ENCODE measurements at regions not wholly inside any gene's neighbourhood (a gene's known extent, or its start where the extent isn't known, plus 50 kb on each side); places are given as distances from the start of the nearest gene placed in this dataset.

DNA sequence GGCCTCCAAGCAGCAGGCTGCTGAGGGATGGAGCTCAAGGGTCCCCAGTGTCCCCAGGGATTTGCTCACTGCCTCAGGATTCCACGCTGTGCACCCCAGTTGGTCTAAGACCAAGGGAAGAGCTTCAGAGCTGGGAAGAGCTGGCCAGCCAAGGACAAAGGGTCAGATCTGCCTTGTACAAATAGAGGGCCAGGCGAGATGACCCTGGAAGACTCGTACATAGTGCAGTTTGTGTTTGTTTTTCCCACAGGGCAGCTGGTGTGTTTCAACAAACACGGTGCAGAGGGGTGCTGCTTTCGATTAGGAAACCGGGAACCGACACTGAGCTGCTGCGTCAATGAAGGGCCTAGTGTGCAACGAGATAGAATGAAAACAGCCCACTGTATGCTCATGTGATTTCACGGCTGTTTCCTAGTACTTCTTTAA lies 56.1 kb upstream of the TRPM1 start:
- no peaks in the 10 kb centered on the region for H3K36me3 Mint-ChIP-seq (ENCODE audit: low read depth)
- DNase-seq, result no peak
- TF ChIP-seq, protein P1, sequence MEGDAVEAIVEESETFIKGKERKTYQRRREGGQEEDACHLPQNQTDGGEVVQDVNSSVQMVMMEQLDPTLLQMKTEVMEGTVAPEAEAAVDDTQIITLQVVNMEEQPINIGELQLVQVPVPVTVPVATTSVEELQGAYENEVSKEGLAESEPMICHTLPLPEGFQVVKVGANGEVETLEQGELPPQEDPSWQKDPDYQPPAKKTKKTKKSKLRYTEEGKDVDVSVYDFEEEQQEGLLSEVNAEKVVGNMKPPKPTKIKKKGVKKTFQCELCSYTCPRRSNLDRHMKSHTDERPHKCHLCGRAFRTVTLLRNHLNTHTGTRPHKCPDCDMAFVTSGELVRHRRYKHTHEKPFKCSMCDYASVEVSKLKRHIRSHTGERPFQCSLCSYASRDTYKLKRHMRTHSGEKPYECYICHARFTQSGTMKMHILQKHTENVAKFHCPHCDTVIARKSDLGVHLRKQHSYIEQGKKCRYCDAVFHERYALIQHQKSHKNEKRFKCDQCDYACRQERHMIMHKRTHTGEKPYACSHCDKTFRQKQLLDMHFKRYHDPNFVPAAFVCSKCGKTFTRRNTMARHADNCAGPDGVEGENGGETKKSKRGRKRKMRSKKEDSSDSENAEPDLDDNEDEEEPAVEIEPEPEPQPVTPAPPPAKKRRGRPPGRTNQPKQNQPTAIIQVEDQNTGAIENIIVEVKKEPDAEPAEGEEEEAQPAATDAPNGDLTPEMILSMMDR (IDR thresholded peaks at IDR 0.05), result no peak
- H3K27ac Mint-ChIP-seq, result no peak overlapping the region
- peaks cover 3% of the 10 kb centered on the region for H3K9me3 Mint-ChIP-seq
- peaks cover 33% of the 10 kb centered on the region for H3K4me1 Mint-ChIP-seq
- H3K4me3 Mint-ChIP-seq, result no peak overlapping the region
- peaks cover 9% of the 10 kb centered on the region for H3K27me3 Mint-ChIP-seq (ENCODE audit: low read depth, poor library complexity)

DNA sequence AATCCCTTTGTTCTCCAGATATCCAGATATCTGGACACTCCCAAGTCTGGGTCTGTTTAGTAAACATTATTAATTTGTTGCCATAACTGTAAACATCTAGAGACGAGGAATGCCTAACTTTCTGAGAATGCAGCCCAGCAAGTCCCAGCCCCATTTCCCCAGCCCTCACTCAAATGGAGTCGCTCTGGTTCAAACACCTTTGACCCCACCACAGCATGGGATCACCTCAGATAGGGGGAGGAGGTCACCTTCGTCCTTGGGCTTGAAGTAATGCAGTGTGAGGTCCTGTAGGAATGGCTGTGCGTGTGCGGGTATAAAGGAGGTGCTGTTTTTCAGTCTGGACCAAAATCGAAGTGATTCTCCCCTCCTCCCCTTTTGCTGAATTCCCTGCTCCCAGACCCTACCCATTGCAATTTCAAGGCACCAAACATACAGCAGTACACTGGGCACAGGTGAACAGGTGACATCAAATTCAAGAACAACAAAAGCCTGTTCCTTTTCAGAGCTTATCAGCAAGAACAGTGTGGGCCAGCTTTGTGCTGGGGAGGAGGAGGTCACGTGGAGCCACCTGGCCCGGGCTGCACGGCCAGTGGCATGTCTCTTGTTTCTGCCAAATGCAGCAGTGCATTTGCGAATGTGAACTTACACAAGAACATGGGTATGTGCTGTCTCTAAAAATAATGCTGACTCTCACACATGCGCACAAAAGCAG lies 57.5 kb upstream of the TRPM1 start:
- H3K9me3 Mint-ChIP-seq, result peaks cover 3% of the 10 kb centered on the region
- peaks cover 3% of the 10 kb centered on the region for H3K27me3 Mint-ChIP-seq (ENCODE audit: low read depth, poor library complexity)
- no peak overlapping the region for H3K4me3 Mint-ChIP-seq
- TF ChIP-seq, protein P1 (IDR thresholded peaks at IDR 0.05), result no peak
- DNase-seq, result no peak
- peaks cover 33% of the 10 kb centered on the region for H3K4me1 Mint-ChIP-seq
- no peak overlapping the region for H3K27ac Mint-ChIP-seq
- no peaks in the 10 kb centered on the region for H3K36me3 Mint-ChIP-seq (ENCODE audit: low read depth)

DNA sequence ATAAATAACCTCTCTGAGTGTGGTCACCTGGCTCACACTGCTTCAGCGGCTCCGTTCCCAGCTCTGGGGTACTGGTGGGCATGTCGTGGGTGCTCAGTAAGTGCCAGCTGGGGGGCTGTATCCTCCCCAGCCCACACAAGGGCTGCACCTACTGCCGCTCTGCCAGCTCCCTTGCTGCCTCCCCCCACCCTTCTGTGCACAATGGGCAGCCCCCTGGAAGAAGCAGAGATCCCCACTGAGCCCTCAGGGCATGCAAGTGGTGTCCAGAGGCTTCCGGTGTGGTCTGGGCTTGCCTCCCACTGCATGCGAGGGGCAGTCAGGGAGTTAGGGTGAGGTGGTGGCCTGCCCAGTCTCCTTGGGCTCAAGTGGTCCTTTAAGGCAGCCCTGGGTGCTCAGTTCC lies 58.3 kb upstream of the TRPM1 start:
- Mint-ChIP-seq H3K27me3 (ENCODE audit: low read depth, poor library complexity) (peaks cover 3% of the 10 kb centered on the region), H3K9me3 (peaks cover 3% of the 10 kb centered on the region), H3K4me1 (peaks cover 30% of the 10 kb centered on the region), H3K4me3 (no peak overlapping the region), H3K36me3 (ENCODE audit: low read depth) (no peaks in the 10 kb centered on the region), H3K27ac (no peak overlapping the region)
- no peak for DNase-seq
- TF ChIP-seq, protein P1 (IDR thresholded peaks at IDR 0.05), result no peak

DNA sequence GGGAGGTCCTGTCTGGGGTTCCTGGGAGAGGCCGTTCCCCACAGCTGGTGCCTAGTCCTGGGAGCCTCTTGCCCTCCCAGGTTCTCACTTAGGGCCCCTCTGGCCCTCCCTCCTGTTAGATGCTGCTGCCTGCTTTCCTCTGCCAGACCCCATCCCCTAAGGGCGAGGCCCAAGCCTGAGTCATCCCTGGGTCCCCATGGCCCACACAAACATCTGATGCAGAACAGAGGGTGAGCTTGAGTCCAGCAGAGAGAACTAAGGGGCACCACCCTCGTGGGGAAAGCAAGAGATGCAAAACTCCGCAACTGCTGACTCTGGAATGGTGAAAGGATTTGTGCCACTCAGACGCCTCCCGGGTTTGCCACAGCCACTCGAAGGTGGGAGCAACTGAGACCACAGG lies 58.8 kb upstream of the TRPM1 start:
- H3K27ac Mint-ChIP-seq, result no peak overlapping the region
- no peak overlapping the region for H3K4me3 Mint-ChIP-seq
- no peak for DNase-seq
- TF ChIP-seq, protein P1 (IDR thresholded peaks at IDR 0.05), result no peak
- H3K27me3 Mint-ChIP-seq (ENCODE audit: low read depth, poor library complexity), result peaks cover 3% of the 10 kb centered on the region
- H3K36me3 Mint-ChIP-seq (ENCODE audit: low read depth), result no peaks in the 10 kb centered on the region
- H3K4me1 Mint-ChIP-seq, result peaks cover 25% of the 10 kb centered on the region
- H3K9me3 Mint-ChIP-seq, result peaks cover 3% of the 10 kb centered on the region

DNA sequence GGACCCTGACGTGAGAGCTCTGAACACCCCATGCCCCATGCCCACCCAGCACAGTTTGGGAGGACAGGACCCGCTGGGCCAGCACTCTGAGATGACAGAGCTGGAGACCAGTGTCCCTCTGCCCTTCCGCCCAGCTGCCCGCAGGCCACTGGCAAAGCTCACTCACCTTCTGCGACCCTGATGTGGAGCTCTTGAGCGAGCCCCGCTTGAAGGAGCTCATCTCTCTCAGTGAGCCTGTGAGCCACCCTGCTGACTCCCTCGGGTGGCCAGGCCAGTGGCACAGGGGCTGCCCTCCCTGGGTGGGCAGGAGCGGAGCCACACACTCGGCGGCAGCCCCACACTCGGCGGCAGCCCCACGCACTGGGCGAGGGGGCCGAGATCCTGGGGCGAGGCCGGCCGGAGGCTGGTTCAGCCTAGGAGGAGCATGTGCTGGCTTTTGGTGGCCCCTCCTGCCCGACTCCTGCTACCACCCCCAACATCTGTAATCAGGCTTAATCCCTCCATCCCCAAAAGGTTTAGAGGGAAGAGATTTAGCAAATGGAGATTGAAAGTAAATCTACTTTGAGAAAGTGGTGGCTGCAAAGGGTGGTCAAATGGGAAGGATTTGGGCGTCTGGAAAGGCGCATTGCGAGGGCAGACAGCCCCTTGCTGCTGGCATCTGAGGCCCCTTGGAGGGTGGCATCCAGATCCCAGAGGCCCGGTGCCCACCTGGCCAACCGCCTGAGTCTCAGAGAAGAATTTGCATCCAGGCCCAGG lies 59.4 kb upstream of the TRPM1 start:
- TF ChIP-seq, protein P1 (IDR thresholded peaks at IDR 0.05), result no peak
- peaks cover 22% of the 10 kb centered on the region for H3K4me1 Mint-ChIP-seq
- H3K27me3 Mint-ChIP-seq (ENCODE audit: low read depth, poor library complexity), result peaks cover 3% of the 10 kb centered on the region
- DNase-seq, result no peak
- H3K36me3 Mint-ChIP-seq (ENCODE audit: low read depth), result no peaks in the 10 kb centered on the region
- no peak overlapping the region for H3K4me3 Mint-ChIP-seq
- H3K9me3 Mint-ChIP-seq, result peaks cover 3% of the 10 kb centered on the region
- H3K27ac Mint-ChIP-seq, result no peak overlapping the region
